ENCODE measurements at regions not wholly inside any gene's neighbourhood (a gene's known extent, or its start where the extent isn't known, plus 50 kb on each side); places are given as distances from the start of the nearest gene placed in this dataset.

GRCh38 chr11:130655300-130655699, 206.9 kb downstream of the ADAMTS15 start:
- TF ChIP-seq CTCF (IDR thresholded peaks at IDR 0.05; ENCODE audit: low read depth, low read length, missing control alignments) = no peak
- no peak overlapping the region for H3K4me3 ChIP-seq (ENCODE audit: low read depth, low read length)
- DNase-seq (ENCODE audit: low read depth) = no peak

- no peak for TF ChIP-seq CTCF (IDR thresholded peaks at IDR 0.05; ENCODE audit: low read depth, low read length, missing control alignments)
- no peak for DNase-seq (ENCODE audit: low read depth)
- no peak overlapping the region for H3K4me3 ChIP-seq (ENCODE audit: low read depth, low read length)
Measured at GRCh38 chr11:130666781-130667251, 218.4 kb downstream of the ADAMTS15 start.

- no peak for TF ChIP-seq CTCF (IDR thresholded peaks at IDR 0.05; ENCODE audit: low read depth, low read length, missing control alignments)
- no peak for DNase-seq (ENCODE audit: low read depth)
- H3K4me3 ChIP-seq (ENCODE audit: low read depth, low read length) = no peak overlapping the region
Measured at GRCh38 chr11:130668751-130669150, 220.3 kb downstream of the ADAMTS15 start.

- no peak overlapping the region for H3K4me3 ChIP-seq (ENCODE audit: low read depth, low read length)
- DNase-seq (ENCODE audit: low read depth) = no peak
- no peak for TF ChIP-seq CTCF (IDR thresholded peaks at IDR 0.05; ENCODE audit: low read depth, low read length, missing control alignments)
Measured at GRCh38 chr11:130670200-130670599, 221.8 kb downstream of the ADAMTS15 start.

GRCh38 chr11:130671801-130672700, 223.6 kb downstream of the ADAMTS15 start:
- no peak overlapping the region for H3K4me3 ChIP-seq (ENCODE audit: low read depth, low read length)
- DNase-seq (ENCODE audit: low read depth) = no peak
- no peak for TF ChIP-seq CTCF (IDR thresholded peaks at IDR 0.05; ENCODE audit: low read depth, low read length, missing control alignments)

GRCh38 chr11:130672911-130673310, 224.5 kb downstream of the ADAMTS15 start:
- TF ChIP-seq CTCF (IDR thresholded peaks at IDR 0.05; ENCODE audit: low read depth, low read length, missing control alignments) = no peak
- no peak overlapping the region for H3K4me3 ChIP-seq (ENCODE audit: low read depth, low read length)
- DNase-seq (ENCODE audit: low read depth) = no peak

- no peak for DNase-seq (ENCODE audit: low read depth)
- TF ChIP-seq CTCF (IDR thresholded peaks at IDR 0.05; ENCODE audit: low read depth, low read length, missing control alignments) = no peak
- H3K4me3 ChIP-seq (ENCODE audit: low read depth, low read length) = no peak overlapping the region
Measured at GRCh38 chr11:130673698-130674097, 225.3 kb downstream of the ADAMTS15 start.

Data from GM12864 (cell line).